A673 (cell line): ENCODE measurements at regions not wholly inside any gene's neighbourhood (a gene's known extent, or its start where the extent isn't known, plus 50 kb on each side); places are given as distances from the start of the nearest gene placed in this dataset.

ENCODE experiments used
- BruUV-seq: library from RNA; stranded (reverse); fragments of 400-500 nt; replicated peaks from 2 replicates; lab custom pipeline; 2021; lab: Mats Ljungman, UMichigan
- CTCF ChIA-PET: fragments of 300-600 bp; sonication (Branson Sonifier 250); formaldehyde crosslinking; loops from one replicate; lab custom pipeline; 2022; ENCODE audit warnings: antibody characterized with exemption; lab: Charles Lee
- POLR2A ChIA-PET: fragments of 300-600 bp; sonication (Branson Sonifier 250); formaldehyde crosslinking; loops from one replicate; lab custom pipeline; 2022; ENCODE audit warnings: antibody characterized with exemption; ENCODE audit not compliant: low non-redundant PET; lab: Charles Lee
- DNase-seq: peaks from one replicate; pipeline ENCODE4 v3.0.0-alpha.2; 2015; ENCODE audit warnings: low spot score
- H3K27ac ChIP-seq: fragments of 200-600 bp; sonication (generic); 2 replicates; pipeline ENCODE4 v1.5.1; 2016; ENCODE audit warnings: mixed run types, low read depth, mild to moderate bottlenecking, mixed read lengths, antibody characterized with exemption, low read length; ENCODE audit not compliant: poor library complexity, severe bottlenecking
- H3K27me3 ChIP-seq: fragments of 200-600 bp; sonication (generic); replicated peaks from 2 replicates; pipeline ENCODE4 v1.6.1; 2017; ENCODE audit warnings: mixed run types, low read depth, mild to moderate bottlenecking, mixed read lengths, antibody characterized with exemption, low read length; ENCODE audit not compliant: insufficient read depth, poor library complexity
- H3K36me3 ChIP-seq: fragments of 200-600 bp; sonication (generic); 2 replicates; pipeline ENCODE4 v1.6.1; 2016; ENCODE audit warnings: mixed run types, mild to moderate bottlenecking, mixed read lengths, antibody characterized with exemption, low read length; ENCODE audit not compliant: insufficient read depth, poor library complexity, severe bottlenecking
- H3K4me1 ChIP-seq: fragments of 200-600 bp; sonication (generic); 2 replicates; pipeline ENCODE4 v1.6.1; 2017; ENCODE audit warnings: mixed run types, mild to moderate bottlenecking, mixed read lengths, antibody characterized with exemption, low read length; ENCODE audit not compliant: insufficient read depth, poor library complexity, severe bottlenecking
- H3K4me3 ChIP-seq: fragments of 200-600 bp; sonication (generic); 2 replicates; pipeline ENCODE4 v1.5.1; 2016; ENCODE audit warnings: low read depth, mixed run types, mild to moderate bottlenecking, mixed read lengths, low read length; ENCODE audit not compliant: poor library complexity, severe bottlenecking
- H3K9me3 ChIP-seq: fragments of 200-600 bp; sonication (generic); 2 replicates; pipeline ENCODE4 v1.6.1; 2016; ENCODE audit warnings: mixed run types, low read depth, mild to moderate bottlenecking, mixed read lengths, antibody characterized with exemption, low read length; ENCODE audit not compliant: poor library complexity, severe bottlenecking
- EZH2 ChIP-seq: fragments of 200-600 bp; sonication (generic); IDR thresholded peaks from 2 replicates; pipeline ENCODE4 v1.6.1; 2017; ENCODE audit warnings: borderline replicate concordance, low read depth, mild to moderate bottlenecking, mixed read lengths, antibody characterized with exemption, low read length; ENCODE audit not compliant: poor library complexity, severe bottlenecking
- intact Hi-C: fragments of 100-400 bp; cut with micrococcal nuclease; formaldehyde crosslinking; loops from one replicate; pipeline ENCODE4 v1.10.0; 2022; ENCODE audit not compliant: unreplicated experiment
- TF ChIP-seq, protein P1 (sequence below): fragments of 300-800, 200-600 bp; sonication (generic); conservative IDR thresholded peaks from 2 replicates; pipeline ENCODE4 v1.5.1; 2017; ENCODE audit warnings: low read depth, mild to moderate bottlenecking, antibody characterized with exemption, low read length, moderate library complexity, mixed read lengths

DNA sequence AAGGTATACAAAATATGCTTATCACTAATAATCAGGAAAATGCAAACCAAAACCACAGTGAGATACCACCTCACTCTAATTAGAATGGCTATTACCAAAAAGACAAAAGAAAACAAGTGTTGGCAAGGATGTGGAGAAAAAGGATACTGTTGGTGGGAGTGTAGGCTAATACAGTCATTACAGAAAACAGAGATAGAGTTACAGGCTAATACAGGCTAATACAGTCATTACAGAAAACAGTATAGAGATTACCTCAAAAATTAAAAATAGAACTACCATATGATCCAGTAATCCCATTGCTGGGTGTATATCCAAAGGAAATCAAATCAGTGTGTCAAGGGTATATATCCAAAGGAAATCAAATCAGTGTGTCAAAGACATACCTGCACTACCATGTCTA is 238.4 kb downstream of the PLPP3 start:
- Histone ChIP-seq H3K36me3 (no peaks in the 10 kb centered on the region), H3K4me3 (no peak overlapping the region), H3K9me3 (no peaks in the 10 kb centered on the region), H3K27me3 (no peaks in the 10 kb centered on the region), H3K4me1 (no peaks in the 10 kb centered on the region), H3K27ac (no peak overlapping the region)
- POLR2A ChIA-PET, result no interaction called here
- CTCF ChIA-PET, result no interaction called here
- intact Hi-C loops, result no loop called here
- DNase-seq, result no peak
- BruUV-seq, result no TSS peak
- TF ChIP-seq, protein P1, sequence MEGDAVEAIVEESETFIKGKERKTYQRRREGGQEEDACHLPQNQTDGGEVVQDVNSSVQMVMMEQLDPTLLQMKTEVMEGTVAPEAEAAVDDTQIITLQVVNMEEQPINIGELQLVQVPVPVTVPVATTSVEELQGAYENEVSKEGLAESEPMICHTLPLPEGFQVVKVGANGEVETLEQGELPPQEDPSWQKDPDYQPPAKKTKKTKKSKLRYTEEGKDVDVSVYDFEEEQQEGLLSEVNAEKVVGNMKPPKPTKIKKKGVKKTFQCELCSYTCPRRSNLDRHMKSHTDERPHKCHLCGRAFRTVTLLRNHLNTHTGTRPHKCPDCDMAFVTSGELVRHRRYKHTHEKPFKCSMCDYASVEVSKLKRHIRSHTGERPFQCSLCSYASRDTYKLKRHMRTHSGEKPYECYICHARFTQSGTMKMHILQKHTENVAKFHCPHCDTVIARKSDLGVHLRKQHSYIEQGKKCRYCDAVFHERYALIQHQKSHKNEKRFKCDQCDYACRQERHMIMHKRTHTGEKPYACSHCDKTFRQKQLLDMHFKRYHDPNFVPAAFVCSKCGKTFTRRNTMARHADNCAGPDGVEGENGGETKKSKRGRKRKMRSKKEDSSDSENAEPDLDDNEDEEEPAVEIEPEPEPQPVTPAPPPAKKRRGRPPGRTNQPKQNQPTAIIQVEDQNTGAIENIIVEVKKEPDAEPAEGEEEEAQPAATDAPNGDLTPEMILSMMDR, result no peak
- no peak for TF ChIP-seq EZH2

DNA sequence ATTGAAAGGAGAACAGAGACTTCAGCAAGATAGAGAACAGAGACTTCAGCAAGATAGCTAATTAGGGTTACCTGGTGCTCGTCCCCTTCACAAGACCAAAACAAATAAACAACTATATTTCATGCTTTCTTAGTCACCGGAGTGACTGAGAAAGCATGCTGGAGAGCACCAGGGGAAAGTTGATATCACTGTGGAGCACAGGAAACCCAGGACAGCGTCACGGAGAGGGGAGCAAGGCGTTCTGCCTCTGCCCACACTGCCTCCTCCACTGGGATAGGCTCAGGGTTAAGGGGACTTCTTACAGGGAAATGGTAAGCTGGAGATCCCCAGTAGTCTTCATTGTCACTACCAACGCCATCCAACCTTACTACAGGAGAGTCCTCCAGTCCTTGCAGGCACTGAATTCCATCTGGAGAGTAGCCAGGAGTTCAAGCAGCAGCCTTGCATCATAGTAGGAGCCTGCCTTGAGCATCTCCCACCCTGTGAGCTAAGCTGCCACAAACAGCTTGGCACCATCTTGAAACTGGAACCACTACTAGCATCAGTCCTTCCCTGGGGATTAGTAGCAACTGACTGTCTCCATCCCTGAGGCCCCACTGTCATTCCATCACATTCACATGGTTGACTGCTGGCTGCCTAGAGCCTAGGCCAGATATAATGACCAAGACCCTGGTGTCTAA is 239.4 kb downstream of the PLPP3 start:
- CTCF ChIA-PET, result no interaction called here
- no TSS peak for BruUV-seq
- Histone ChIP-seq H3K4me3 (no peak overlapping the region), H3K36me3 (no peaks in the 10 kb centered on the region), H3K9me3 (no peaks in the 10 kb centered on the region), H3K4me1 (no peaks in the 10 kb centered on the region), H3K27ac (no peak overlapping the region), H3K27me3 (no peaks in the 10 kb centered on the region)
- TF ChIP-seq, protein P1, result no peak
- no peak for TF ChIP-seq EZH2
- POLR2A ChIA-PET, result interaction anchor here (0.6 kb wide), 1 partner anchor 14 kb away, joined by 4 read pairs; no protein-coding TSS in a partner anchor
- no peak for DNase-seq
- intact Hi-C loops, result no loop called here

GRCh38 chr1:56339093-56339492 is 240.3 kb downstream of the PLPP3 start:
- intact Hi-C loops, result no loop called here
- Histone ChIP-seq H3K4me1 (no peaks in the 10 kb centered on the region), H3K27me3 (no peaks in the 10 kb centered on the region), H3K9me3 (no peaks in the 10 kb centered on the region), H3K27ac (no peak overlapping the region), H3K4me3 (no peak overlapping the region), H3K36me3 (no peaks in the 10 kb centered on the region)
- CTCF ChIA-PET, result no interaction called here
- BruUV-seq, result no TSS peak
- TF ChIP-seq, protein P1, result no peak
- no peak for TF ChIP-seq EZH2
- POLR2A ChIA-PET, result no interaction called here
- no peak for DNase-seq
